Upper lobe of left lung (tissue), 6 donors: ENCODE measurements at regions not wholly inside any gene's neighbourhood (a gene's known extent, or its start where the extent isn't known, plus 50 kb on each side); places are given as distances from the start of the nearest gene placed in this dataset.

Experiments
- ATAC-seq, 2 donors: fragments of 200-7000 bp; cut with Tn5 transposase; one replicate each; pipeline ENCODE4 v1.9.1; 2022; ENCODE audit warnings: mild to moderate bottlenecking in 2 of 2, moderate library complexity in 2 of 2; ENCODE audit not compliant: low FRiP score in 2 of 2
- DNase-seq, 2 donors: peaks; one replicate each; pipeline ENCODE4 v3.0.0-alpha.2; 2019 to 2020
- H3K27ac ChIP-seq, 4 donors: fragments of 200-600 bp; sonication (generic); one replicate each; pipeline ENCODE4 v1.5.1; 2016 to 2019
- H3K27me3 ChIP-seq, 4 donors: fragments of 200-600 bp; sonication (generic); one replicate each; pipeline ENCODE4 v1.5.1; 2017 to 2019
- H3K36me3 ChIP-seq, 4 donors: fragments of 200-600 bp; sonication (generic); one replicate each; pipeline ENCODE4 v1.5.1; 2016 to 2019
- H3K4me1 ChIP-seq, 4 donors: fragments of 200-600 bp; sonication (generic); one replicate each; pipeline ENCODE4 v1.5.1; 2018 to 2019
- H3K4me3 ChIP-seq, 4 donors: fragments of 200-600 bp; sonication (generic); one replicate each; pipeline ENCODE4 v1.5.1; 2017 to 2019; ENCODE audit warnings: mild to moderate bottlenecking in 2 of 4, moderate library complexity in 1 of 4
- H3K9me3 ChIP-seq, 4 donors: fragments of 200-600 bp; sonication (generic); one replicate each; pipeline ENCODE4 v1.5.1; 2018 to 2019
- EP300 ChIP-seq, 4 donors: sonication (generic); formaldehyde crosslinking; IDR thresholded peaks; one replicate each; pipeline ENCODE4 v1.5.1; 2017; ENCODE audit warnings: antibody characterized with exemption in 4 of 4, control low read depth in 2 of 4
- POLR2A ChIP-seq, 4 donors: fragments of 450-650 bp; IDR thresholded peaks; one replicate each; pipeline ENCODE4 v1.5.1; 2016 to 2017; ENCODE audit warnings: antibody characterized with exemption in 4 of 4, mild to moderate bottlenecking in 2 of 4
- POLR2AphosphoS5 ChIP-seq, 2 donors: sonication (generic); formaldehyde crosslinking; IDR thresholded peaks; one replicate each; pipeline ENCODE4 v1.5.1; 2017; ENCODE audit warnings: antibody characterized with exemption in 2 of 2
- WGBS, 2 donors: methylation state at CpG; one replicate each; pipeline ENCODE4 v1.1.5; 2017 to 2018; 5-methylcytosine and 5-hydroxymethylcytosine counted together
- TF ChIP-seq, protein P1 (sequence below), 6 experiments: fragments of 450-650 bp in 4 of 6; fragments of 200-600 bp in 2 of 6; sonication (generic) in 2 of 6; IDR thresholded peaks; one replicate each; pipeline ENCODE4 v1.5.1; 2016 to 2019; ENCODE audit warnings: antibody characterized with exemption in 6 of 6
- donor health status: DM: no; HTN: no; CAD: no; lungs with moderate emphysema.
- donor health status: DM: no; HTN: yes; CAD: no; lungs with severe emphysema.

DNA sequence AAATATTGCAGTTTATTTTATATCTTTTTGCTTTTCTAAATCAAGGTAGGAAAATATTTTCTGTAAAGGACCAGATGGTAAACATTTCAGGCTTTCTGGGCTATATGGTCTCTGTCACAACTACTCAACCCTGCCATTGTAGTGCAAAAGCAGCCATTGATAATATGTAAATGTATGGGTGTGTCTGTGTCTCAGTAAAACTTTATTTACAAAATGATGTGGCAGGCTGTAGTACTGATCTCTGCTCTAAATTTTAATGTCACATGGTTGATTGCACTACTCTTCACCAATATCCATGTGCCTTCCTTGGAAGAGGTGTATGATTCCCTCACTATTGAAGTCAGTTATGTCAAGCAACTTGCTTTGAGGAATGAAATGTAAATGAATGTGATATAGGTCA lies 175.0 kb downstream of the GOLIM4 start:
- Histone ChIP-seq H3K27me3 (no peaks in the 10 kb centered on the region), H3K4me1 (no peaks in the 10 kb centered on the region), H3K9me3 (no peaks in the 10 kb centered on the region), H3K4me3 (no peak overlapping the region), H3K27ac (no peak overlapping the region), H3K36me3 (no peaks in the 10 kb centered on the region)
- ATAC-seq: no peak
- no peak for DNase-seq
- TF ChIP-seq, protein P1, sequence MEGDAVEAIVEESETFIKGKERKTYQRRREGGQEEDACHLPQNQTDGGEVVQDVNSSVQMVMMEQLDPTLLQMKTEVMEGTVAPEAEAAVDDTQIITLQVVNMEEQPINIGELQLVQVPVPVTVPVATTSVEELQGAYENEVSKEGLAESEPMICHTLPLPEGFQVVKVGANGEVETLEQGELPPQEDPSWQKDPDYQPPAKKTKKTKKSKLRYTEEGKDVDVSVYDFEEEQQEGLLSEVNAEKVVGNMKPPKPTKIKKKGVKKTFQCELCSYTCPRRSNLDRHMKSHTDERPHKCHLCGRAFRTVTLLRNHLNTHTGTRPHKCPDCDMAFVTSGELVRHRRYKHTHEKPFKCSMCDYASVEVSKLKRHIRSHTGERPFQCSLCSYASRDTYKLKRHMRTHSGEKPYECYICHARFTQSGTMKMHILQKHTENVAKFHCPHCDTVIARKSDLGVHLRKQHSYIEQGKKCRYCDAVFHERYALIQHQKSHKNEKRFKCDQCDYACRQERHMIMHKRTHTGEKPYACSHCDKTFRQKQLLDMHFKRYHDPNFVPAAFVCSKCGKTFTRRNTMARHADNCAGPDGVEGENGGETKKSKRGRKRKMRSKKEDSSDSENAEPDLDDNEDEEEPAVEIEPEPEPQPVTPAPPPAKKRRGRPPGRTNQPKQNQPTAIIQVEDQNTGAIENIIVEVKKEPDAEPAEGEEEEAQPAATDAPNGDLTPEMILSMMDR (IDR thresholded peaks at IDR 0.05): no peak
- TF ChIP-seq POLR2A (IDR thresholded peaks at IDR 0.05): no peak
- no peak for TF ChIP-seq EP300 (IDR thresholded peaks at IDR 0.05)
- no peak for TF ChIP-seq POLR2AphosphoS5 (IDR thresholded peaks at IDR 0.05)

DNA sequence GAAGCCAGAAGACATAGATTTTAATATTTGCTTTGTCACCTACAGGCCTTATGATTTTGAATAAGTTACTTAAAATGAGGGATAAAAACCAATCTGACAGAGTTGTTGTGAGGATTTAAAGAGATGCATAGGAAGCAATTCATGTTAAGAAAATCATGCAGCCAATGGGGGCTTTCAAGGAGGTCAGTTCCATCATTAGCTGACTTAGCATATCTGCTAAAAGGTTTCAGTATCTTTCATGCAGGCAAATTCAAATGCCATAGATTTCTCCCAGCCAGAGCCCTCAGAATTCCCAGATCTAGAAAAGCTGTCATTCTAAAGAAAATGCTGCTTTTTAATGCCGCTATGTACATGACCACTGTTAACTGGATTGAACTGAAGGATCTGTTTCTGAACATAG lies 176.1 kb downstream of the GOLIM4 start:
- no peaks in the 10 kb centered on the region for H3K36me3 ChIP-seq
- no peak overlapping the region for H3K4me3 ChIP-seq
- no peak overlapping the region for H3K27ac ChIP-seq
- no peak for ATAC-seq
- DNase-seq: no peak
- no peaks in the 10 kb centered on the region for H3K4me1 ChIP-seq
- TF ChIP-seq, protein P1 (IDR thresholded peaks at IDR 0.05): no peak
- TF ChIP-seq POLR2AphosphoS5 (IDR thresholded peaks at IDR 0.05): no peak
- TF ChIP-seq POLR2A (IDR thresholded peaks at IDR 0.05): no peak
- H3K9me3 ChIP-seq: no peaks in the 10 kb centered on the region
- 83 to 94% methylated on average over 1 of the region's 1 CpG for WGBS, 2 donors
- H3K27me3 ChIP-seq: no peaks in the 10 kb centered on the region

DNA sequence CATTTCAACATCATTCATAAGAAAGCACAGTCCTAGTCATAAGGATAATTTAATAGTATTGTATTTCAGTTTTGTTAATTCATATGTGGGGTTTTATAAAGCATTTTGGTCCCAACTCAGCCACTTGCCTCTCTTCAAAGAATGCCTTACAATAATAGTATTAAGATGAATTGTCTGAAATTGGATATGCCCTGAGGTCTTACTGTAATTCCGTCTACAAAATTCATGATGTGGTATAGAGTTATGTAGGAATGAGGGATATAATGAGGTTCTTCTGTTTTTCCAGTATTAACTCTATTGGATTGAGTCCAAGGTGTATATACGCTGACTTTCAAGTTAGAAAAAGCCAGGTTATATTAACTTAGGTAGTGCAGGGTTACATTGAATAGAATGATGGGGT lies 177.0 kb downstream of the GOLIM4 start:
- WGBS, 2 donors: 82 to 86% methylated on average over 2 of the region's 2 CpGs
- Histone ChIP-seq H3K36me3 (no peaks in the 10 kb centered on the region), H3K27me3 (no peaks in the 10 kb centered on the region), H3K9me3 (no peaks in the 10 kb centered on the region), H3K27ac (no peak overlapping the region), H3K4me3 (no peak overlapping the region), H3K4me1 (no peaks in the 10 kb centered on the region)
- TF ChIP-seq POLR2A (IDR thresholded peaks at IDR 0.05) (no peak), POLR2AphosphoS5 (IDR thresholded peaks at IDR 0.05) (no peak)
- TF ChIP-seq, protein P1 (IDR thresholded peaks at IDR 0.05): no peak
- DNase-seq (no peak), ATAC-seq (no peak)

DNA sequence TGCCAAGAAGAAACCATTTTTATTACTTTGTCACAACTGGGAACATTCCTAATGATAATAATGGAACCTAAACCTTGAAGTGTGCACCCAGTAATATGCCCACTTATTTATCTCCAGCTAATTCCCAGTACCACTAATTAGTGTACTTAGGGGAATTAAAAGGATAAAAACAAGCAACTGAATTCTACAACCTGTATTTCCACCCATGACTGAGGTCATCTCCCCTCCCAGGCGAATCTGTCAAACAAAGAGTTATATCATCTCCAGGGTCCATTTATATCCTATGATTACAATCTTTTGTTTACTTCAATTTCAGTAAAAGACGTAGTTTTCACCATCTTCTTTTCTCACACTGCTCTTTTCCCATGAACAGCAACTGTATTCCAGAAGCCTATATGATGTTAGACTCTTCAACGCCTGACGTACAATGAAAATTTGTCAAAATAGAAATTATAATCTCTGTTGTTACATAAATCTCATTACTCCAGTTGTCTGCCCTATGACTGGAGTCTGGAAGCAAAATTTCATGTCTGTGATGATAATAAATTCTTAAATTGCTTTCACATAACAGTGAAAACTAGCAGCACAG lies 177.6 kb downstream of the GOLIM4 start:
- H3K27me3 ChIP-seq: no peaks in the 10 kb centered on the region
- DNase-seq: no peak
- H3K9me3 ChIP-seq: no peaks in the 10 kb centered on the region
- H3K27ac ChIP-seq: no peak overlapping the region
- no peak for ATAC-seq
- H3K4me1 ChIP-seq: no peaks in the 10 kb centered on the region
- WGBS, 2 donors: 84 to 85% methylated on average over 4 of the region's 4 CpGs
- no peaks in the 10 kb centered on the region for H3K36me3 ChIP-seq
- TF ChIP-seq, protein P1 (IDR thresholded peaks at IDR 0.05): no peak
- TF ChIP-seq POLR2A (IDR thresholded peaks at IDR 0.05): no peak
- no peak for TF ChIP-seq POLR2AphosphoS5 (IDR thresholded peaks at IDR 0.05)
- TF ChIP-seq EP300 (IDR thresholded peaks at IDR 0.05): no peak
- H3K4me3 ChIP-seq: no peak overlapping the region

DNA sequence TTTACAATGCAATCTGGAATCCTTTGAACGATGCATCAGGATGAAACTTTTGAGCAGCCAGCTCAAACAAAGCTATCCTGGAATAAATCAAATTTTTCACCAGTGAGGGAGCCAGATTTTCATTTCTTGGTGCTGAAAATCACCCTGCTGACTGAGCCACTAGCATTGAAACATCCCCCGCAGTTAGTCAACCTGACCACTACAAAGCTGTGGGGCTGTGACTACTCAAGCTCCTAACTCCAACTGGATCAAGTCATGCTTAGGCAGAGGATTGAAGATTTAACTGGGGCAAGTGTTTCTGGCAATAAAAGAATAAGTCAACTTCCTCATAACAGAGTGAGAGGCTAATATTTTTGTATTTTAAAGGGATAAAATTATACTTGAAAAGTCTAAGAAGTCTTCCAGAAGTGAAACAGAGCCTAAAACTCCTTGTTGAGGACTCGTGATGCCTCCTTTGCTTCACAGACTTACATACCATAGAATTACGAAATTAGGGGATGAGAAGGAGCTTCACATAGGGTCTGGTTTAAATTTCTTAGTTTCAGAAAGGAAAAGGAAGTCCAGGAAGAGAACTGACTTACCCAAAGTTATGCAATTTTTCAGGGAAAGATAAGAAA lies 177.8 kb downstream of the SERPINI1 start:
- DNase-seq (peak in 1 of 2 donors; percentile 24), ATAC-seq (peak in 1 of 2 donors; percentile 90)
- WGBS, 2 donors: 54 to 63% methylated on average over 3 to 4 of the region's 4 CpGs
- H3K9me3 ChIP-seq: no peaks in the 10 kb centered on the region
- H3K27me3 ChIP-seq: no peaks in the 10 kb centered on the region
- H3K4me1 ChIP-seq: no peaks in the 10 kb centered on the region
- TF ChIP-seq POLR2AphosphoS5 (IDR thresholded peaks at IDR 0.05) (no peak), EP300 (IDR thresholded peaks at IDR 0.05) (no peak)
- no peaks in the 10 kb centered on the region for H3K36me3 ChIP-seq
- no peak overlapping the region for H3K4me3 ChIP-seq
- H3K27ac ChIP-seq: no peak overlapping the region
